Kidney (tissue), 13 donors: ENCODE measurements at regions not wholly inside any gene's neighbourhood (a gene's known extent, or its start where the extent isn't known, plus 50 kb on each side); places are given as distances from the start of the nearest gene placed in this dataset.

ENCODE experiments used
- DNase-seq, 5 donors: peaks; one replicate each; pipeline ENCODE4 v3.0.0-alpha.2; 2013 to 2020
- FAIRE-seq: peaks from 2 replicates; lab custom pipeline; 2012; peaks lifted over from hg19 to GRCh38; lab: Jason Lieb, UNC
- H3K27ac ChIP-seq, 2 donors: one replicate each; pipeline ENCODE4 v1.7.0; 2013; ENCODE audit warnings: low read depth in 2 of 2, low read length in 2 of 2, inconsistent platforms in 1 of 2
- H3K27me3 ChIP-seq: one replicate; pipeline ENCODE4 v1.7.1; 2013; ENCODE audit warnings: low read length, inconsistent platforms; ENCODE audit not compliant: control insufficient read depth, insufficient read depth
- H3K36me3 ChIP-seq, 3 donors: one replicate each; pipeline versions ENCODE4 v1.7.0 to v1.7.1; 2013; ENCODE audit warnings: low read length in 3 of 3, control low read depth in 1 of 3, inconsistent platforms in 1 of 3; ENCODE audit not compliant: insufficient read depth in 3 of 3, control insufficient read depth in 2 of 3
- H3K4me1 ChIP-seq, 3 donors: one replicate each; pipeline versions ENCODE4 v1.7.0 to v1.7.1; 2013; ENCODE audit warnings: low read length in 3 of 3, inconsistent platforms in 1 of 3, low read depth in 1 of 3; ENCODE audit not compliant: control insufficient read depth in 2 of 3, insufficient read depth in 2 of 3
- H3K4me3 ChIP-seq, 3 donors: one replicate each; pipeline versions ENCODE4 v1.7.0 to v1.8.1; 2013; ENCODE audit warnings: low read length in 3 of 3, control low read depth in 1 of 3, inconsistent platforms in 1 of 3
- H3K9ac ChIP-seq, 3 donors: one replicate each; pipeline versions ENCODE4 v1.7.0 to v1.7.1; 2013; ENCODE audit warnings: low read length in 3 of 3, control low read depth in 1 of 3, inconsistent platforms in 1 of 3
- H3K9me3 ChIP-seq, 3 donors: one replicate each; pipeline versions ENCODE4 v1.7.0 to v1.7.1; 2013; ENCODE audit warnings: low read length in 3 of 3, control low read depth in 1 of 3, inconsistent platforms in 1 of 3; ENCODE audit not compliant: control insufficient read depth in 2 of 3, insufficient read depth in 1 of 3
- intact Hi-C: fragments of 100-400 bp; cut with DNase I; formaldehyde crosslinking; loops from one replicate; pipeline ENCODE4 v1.11.1; 2022
- TF ChIP-seq, protein P1 (sequence below): IDR thresholded peaks from 3 replicates; pipeline ENCODE4 v1.5.1; 2012; ENCODE audit warnings: mild to moderate bottlenecking, moderate library complexity, borderline replicate concordance; ENCODE audit not compliant: insufficient read depth; ENCODE audit errors: extremely low read depth
- donor health status: control.
- donor health status: control.
- donor health status: control.
- donor health status: control.
- donor health status: control.
- donor health status: DM: yes; HTN: yes; CAD: no.
- donor health status: Normal renal cell carcinoma (clear cell type).

DNA sequence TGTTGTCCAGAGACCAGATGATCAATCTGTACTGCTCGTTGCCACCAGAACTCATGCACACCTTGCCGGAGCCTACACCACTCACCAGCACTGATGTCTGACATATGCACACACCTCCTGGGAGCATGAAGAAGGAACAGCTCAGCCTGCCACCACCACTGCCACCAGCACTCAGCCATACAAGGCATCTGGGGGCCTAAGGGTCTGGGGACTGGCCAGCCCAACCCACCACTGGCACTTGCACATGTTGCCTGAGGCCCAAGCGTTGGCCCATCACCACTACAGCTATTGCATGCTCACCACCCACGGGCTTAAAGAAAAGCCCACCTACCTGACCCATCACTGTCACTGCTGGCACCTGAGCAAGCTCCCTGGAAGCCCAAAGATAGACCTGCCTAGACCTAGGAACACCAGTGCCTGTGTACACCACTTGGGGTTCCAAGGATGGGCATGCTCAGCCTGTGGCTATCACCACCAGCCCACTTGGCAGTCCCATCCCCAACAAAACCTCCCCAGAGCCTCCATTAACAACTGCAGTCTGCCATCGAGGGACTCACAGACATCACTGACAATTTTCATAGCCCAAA is 174.3 kb upstream of the GRID2 start:
- H3K9ac ChIP-seq = no peak overlapping the region
- H3K36me3 ChIP-seq = no peaks in the 10 kb centered on the region
- intact Hi-C loops = no loop called here
- H3K4me1 ChIP-seq = no peaks in the 10 kb centered on the region
- DNase-seq = no peak
- TF ChIP-seq, protein P1, sequence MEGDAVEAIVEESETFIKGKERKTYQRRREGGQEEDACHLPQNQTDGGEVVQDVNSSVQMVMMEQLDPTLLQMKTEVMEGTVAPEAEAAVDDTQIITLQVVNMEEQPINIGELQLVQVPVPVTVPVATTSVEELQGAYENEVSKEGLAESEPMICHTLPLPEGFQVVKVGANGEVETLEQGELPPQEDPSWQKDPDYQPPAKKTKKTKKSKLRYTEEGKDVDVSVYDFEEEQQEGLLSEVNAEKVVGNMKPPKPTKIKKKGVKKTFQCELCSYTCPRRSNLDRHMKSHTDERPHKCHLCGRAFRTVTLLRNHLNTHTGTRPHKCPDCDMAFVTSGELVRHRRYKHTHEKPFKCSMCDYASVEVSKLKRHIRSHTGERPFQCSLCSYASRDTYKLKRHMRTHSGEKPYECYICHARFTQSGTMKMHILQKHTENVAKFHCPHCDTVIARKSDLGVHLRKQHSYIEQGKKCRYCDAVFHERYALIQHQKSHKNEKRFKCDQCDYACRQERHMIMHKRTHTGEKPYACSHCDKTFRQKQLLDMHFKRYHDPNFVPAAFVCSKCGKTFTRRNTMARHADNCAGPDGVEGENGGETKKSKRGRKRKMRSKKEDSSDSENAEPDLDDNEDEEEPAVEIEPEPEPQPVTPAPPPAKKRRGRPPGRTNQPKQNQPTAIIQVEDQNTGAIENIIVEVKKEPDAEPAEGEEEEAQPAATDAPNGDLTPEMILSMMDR = no peak
- no peak overlapping the region for H3K27ac ChIP-seq
- FAIRE-seq = no peak
- no peaks in the 10 kb centered on the region for H3K27me3 ChIP-seq
- no peak overlapping the region for H3K4me3 ChIP-seq
- H3K9me3 ChIP-seq = no peaks in the 10 kb centered on the region

DNA sequence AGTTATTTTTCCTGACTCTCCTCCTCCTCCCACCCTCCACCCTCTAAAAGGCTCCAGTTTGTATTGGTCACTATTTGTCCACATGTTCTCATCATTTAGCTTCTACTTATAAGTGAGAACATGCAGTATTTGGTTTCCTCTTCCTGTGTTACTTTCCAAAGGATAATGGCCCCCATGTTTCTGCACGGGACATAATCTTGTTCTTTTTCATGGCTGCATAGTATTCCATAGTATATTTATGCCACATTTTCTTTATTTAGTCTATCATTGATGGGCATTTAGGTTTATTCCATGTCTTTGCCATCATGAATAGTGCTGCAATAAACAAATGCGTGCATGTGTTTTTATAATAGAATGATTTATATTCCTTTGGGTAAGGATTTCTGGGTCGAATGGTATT is 167.3 kb upstream of the GRID2 start:
- FAIRE-seq (no peak), DNase-seq (no peak)
- H3K4me3 ChIP-seq = no peak overlapping the region
- H3K27me3 ChIP-seq = no peaks in the 10 kb centered on the region
- no peak overlapping the region for H3K27ac ChIP-seq
- H3K9ac ChIP-seq = no peak overlapping the region
- TF ChIP-seq, protein P1 = no peak
- intact Hi-C loops = no loop called here
- H3K36me3 ChIP-seq = no peaks in the 10 kb centered on the region
- no peaks in the 10 kb centered on the region for H3K4me1 ChIP-seq
- no peaks in the 10 kb centered on the region for H3K9me3 ChIP-seq

DNA sequence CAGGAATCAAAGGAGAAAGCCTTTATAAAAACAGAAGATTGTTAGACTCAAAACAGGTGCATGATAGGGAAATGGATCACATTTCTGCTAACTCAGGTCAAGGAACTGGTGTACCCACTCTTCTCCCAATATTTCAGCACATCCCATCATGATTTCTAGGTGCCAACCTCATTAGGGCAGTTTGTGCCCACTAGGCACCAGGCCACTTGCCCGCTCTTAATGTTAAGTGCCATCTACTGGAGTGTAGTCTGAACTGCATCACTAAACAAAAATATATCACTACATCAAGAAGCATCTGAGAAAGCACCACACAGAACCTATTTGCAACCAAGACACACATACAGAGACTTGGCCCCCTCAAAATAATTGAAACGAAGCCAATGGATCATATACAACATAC is 140.4 kb upstream of the GRID2 start:
- TF ChIP-seq, protein P1 = peak; percentile 8
- FAIRE-seq = no peak
- intact Hi-C loops = no loop called here
- Histone ChIP-seq H3K36me3 (no peaks in the 10 kb centered on the region), H3K9ac (no peak overlapping the region), H3K27me3 (no peaks in the 10 kb centered on the region), H3K4me1 (no peaks in the 10 kb centered on the region), H3K27ac (no peak overlapping the region), H3K4me3 (no peak overlapping the region), H3K9me3 (no peaks in the 10 kb centered on the region)
- no peak for DNase-seq

DNA sequence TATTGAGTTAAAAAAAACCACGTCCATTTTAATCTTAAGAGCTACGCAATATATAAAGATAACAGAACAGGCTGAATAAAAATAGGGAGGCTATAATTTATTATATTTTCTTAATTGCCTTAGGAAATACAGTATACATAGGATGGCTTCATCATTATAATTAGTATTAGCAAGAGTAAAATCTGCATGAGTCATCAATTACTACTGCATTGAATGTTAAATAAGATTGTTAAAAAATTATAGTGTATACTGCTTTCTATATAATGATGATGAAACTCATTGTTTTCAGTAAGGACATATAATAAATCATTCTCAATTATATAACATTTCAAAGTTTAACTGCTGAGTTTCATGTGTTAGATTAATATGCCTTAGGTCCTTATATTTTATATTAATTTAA is 133.4 kb upstream of the GRID2 start:
- DNase-seq = no peak
- H3K36me3 ChIP-seq = no peaks in the 10 kb centered on the region
- no peak overlapping the region for H3K9ac ChIP-seq
- H3K27ac ChIP-seq = no peak overlapping the region
- no peak for FAIRE-seq
- H3K4me3 ChIP-seq = no peak overlapping the region
- TF ChIP-seq, protein P1 = no peak
- no peaks in the 10 kb centered on the region for H3K27me3 ChIP-seq
- intact Hi-C loops = no loop called here
- H3K9me3 ChIP-seq = no peaks in the 10 kb centered on the region
- no peaks in the 10 kb centered on the region for H3K4me1 ChIP-seq
